ENCODE measurements at regions not wholly inside any gene's neighbourhood (a gene's known extent, or its start where the extent isn't known, plus 50 kb on each side); places are given as distances from the start of the nearest gene placed in this dataset.
"Not testable (repeated sequence)": the region's sequence is repeated elsewhere in the genome, so short reads cannot be mapped to it uniquely, and the experiment has no call there.

DNA sequence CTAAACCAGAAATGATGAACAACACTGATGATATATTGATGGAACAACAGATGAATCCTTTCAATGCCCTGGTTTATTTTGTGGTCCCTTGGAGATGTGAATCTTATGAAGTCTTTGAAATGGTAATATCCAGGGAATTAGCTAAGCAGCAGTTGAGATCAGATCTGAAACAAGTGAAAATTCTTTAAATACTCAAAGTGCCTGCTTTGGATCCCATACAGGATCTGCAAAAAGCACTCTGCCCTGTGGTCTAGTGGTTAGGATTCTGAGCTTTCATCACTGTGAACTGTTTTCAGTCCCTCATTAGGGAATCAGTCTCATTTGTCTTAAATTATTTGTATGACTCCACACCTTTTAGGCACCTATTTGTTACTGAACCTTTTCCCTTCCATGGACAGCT, 211.3 kb upstream of the TGIF2LY start:
- TF ChIP-seq, protein P1, sequence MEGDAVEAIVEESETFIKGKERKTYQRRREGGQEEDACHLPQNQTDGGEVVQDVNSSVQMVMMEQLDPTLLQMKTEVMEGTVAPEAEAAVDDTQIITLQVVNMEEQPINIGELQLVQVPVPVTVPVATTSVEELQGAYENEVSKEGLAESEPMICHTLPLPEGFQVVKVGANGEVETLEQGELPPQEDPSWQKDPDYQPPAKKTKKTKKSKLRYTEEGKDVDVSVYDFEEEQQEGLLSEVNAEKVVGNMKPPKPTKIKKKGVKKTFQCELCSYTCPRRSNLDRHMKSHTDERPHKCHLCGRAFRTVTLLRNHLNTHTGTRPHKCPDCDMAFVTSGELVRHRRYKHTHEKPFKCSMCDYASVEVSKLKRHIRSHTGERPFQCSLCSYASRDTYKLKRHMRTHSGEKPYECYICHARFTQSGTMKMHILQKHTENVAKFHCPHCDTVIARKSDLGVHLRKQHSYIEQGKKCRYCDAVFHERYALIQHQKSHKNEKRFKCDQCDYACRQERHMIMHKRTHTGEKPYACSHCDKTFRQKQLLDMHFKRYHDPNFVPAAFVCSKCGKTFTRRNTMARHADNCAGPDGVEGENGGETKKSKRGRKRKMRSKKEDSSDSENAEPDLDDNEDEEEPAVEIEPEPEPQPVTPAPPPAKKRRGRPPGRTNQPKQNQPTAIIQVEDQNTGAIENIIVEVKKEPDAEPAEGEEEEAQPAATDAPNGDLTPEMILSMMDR (IDR thresholded peaks at IDR 0.05): not testable (repeated sequence)
- TF ChIP-seq POLR2A, EP300 (IDR thresholded peaks at IDR 0.05): not testable (repeated sequence)

Measured in tibial nerve (tissue), 4 donors.